AG08395 (cell line): ENCODE measurements at regions not wholly inside any gene's neighbourhood (a gene's known extent, or its start where the extent isn't known, plus 50 kb on each side); places are given as distances from the start of the nearest gene placed in this dataset.
"Not testable (repeated sequence)": the region's sequence is repeated elsewhere in the genome, so short reads cannot be mapped to it uniquely, and the experiment has no call there.

Source experiments
- DNase-seq: peaks from one replicate; pipeline ENCODE4 v3.0.0; 2012; ENCODE audit warnings: mixed read lengths, low spot score

DNA sequence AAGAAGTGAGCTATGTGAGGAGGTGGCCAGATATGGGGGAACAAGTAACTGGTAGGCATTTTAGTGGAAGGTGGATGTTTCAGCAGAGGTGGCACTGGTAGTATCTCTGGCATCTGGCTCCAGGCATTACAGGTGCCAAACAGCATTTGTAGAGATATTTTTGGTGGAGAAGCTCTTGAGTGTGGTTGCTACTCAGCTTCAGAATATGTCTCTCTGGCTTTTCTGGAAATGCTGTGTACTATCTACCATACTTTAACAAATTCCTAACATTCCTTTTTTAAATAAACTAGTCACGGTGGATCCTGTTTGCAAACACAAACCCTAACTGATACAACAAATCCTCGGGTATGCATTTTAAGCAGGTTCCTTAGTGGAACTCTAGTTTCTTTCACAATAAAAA is 128.0 kb downstream of the BARX2 start:
- no peak for DNase-seq

DNA sequence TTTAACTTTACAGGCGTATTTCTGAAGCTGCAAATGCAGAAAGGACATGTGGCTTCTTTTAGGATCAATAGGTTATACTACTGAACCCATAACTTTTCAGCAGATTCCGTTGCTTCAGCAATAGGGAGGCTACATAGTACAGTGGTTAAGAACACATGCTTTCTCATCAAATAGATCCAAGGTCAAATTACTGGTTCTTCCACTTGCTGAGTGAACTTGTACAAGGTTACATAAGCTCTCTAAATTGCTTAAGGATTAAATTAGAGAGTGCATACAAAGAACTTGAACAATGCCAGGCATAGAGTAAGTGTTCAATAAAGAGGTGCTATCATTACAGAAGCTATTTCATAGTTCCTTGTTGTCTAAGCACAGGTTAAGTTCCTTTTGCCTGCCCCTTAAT is 129.6 kb downstream of the BARX2 start:
- DNase-seq = no peak

DNA sequence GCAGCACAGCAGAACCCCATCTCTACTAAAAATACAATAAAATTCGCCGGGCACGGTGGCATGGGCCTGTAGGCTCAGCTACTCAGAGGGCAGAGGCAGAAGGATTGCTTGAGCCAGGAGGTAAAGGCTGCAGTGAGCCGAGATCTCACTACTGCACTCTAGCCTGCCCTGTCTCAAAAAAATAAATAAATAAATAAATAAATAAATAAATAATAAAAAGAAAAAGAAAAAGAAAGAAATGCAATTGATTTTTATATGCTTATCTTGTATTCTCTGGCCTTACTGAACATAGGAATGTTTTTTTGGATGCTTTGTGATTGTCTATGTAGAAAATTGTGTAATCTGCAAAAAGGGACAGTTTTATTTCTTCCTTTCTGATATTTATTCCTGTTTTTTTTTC is 132.5 kb downstream of the BARX2 start:
- DNase-seq = no peak

DNA sequence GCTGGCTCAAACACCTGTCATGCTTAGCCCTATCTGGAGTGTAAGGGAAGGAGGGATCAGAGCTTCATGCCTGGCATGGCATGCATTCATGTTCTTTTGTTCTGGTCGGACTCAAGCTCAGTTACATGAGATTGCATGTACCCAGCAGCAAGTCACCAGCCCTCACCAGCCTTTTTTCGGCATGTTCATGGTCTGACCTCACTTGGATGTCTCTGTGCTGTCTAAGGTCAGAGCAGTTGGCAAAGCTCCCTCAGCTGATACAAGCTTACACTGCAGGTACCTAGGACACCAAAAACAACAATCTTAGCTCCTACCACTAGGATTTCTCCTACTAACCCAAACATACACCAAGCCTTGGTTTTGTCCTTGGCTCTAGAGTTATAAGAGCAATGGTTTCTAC is 152.6 kb downstream of the BARX2 start:
- no peak for DNase-seq

DNA sequence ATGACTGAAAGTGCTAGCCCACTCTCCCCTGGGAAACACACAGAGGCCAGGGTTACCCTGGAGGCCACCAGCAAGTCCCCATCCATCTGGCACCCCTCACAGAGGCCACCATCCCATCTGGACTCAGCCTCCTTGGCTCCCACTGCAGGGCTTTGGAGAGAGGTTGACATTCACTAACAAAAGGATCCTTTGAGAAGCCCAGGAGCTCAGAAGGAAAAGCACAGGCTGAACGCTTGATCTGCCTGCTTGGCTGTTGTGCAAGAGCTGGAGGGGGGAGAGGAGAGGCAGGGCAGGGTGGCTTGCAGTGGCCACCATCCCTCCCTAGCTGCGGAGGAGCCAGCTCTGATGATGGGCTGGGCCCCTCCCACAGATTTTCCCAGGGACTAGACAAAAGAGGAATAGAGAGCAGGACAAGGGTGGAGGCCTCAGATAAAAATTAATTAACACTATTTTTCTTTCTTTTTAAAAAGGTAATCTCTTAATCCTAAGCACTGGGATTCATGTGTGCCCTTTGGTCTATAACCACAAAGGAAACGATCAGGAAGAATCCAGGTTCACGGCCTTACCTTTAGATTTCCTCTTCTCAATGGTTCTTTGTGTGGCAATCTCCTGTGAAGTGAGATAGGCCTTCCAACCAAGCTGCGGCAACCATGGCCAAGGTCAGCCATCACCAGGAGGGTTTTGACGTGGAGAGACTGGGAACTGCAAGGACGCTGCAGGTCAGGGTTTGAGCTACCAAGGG is 154.7 kb downstream of the BARX2 start:
- no peak for DNase-seq

DNA sequence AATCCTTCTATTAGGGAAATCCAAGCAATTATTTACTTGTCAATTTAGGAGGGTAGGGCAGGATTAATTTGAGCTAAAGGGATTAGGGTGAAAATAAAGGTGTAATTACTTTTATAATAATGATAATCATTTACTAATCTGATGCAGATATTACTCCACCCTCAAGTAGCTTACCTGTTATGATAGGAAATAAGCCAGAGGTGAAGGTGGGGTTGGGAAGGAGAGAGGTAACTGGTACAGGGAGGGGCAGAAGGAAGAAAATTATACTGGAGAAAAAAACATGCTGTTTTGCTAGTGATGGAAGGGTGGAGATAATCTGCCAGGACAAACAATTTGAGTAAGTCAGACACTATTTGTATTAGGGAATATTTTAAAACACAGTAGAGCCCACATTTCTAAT is 157.7 kb downstream of the BARX2 start:
- no peak for DNase-seq

DNA sequence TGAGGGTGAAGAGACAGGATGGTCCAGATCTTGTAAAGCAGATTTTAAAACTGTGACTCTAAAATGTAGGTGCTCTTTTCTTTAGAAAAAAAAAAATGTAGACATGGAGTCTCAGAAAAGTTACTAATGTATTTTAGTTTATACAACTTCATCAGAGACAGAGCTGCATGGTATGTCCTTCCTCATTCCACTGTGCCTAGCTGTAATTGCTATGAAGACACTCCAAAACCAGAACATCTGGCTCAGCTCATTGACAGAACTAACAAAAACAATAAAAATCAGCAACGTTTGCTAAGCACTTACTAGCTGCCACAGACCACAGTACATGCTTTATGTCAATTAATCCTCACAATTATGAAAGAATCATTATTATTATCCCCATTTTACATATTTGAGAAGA is 160.7 kb downstream of the BARX2 start:
- DNase-seq = no peak

DNA sequence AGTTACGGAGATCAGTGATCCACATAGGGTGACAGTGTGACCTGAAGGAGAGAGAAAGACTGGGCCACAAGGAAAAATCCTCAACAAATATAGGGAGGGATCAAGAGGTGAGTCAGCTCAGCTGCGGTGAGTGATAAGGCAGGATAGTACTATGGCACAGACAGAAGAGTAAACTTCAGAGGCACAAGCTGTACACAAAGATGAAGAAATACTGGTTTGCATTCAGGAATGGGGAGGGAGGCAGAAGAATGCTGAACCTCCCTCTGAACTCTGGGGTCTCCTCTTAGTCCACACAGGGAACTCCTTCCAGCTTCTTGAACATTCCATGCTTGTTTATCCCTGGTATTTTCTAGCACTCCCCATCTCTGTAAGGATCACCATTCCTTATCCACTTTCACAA is 162.7 kb downstream of the BARX2 start:
- no peak for DNase-seq

DNA sequence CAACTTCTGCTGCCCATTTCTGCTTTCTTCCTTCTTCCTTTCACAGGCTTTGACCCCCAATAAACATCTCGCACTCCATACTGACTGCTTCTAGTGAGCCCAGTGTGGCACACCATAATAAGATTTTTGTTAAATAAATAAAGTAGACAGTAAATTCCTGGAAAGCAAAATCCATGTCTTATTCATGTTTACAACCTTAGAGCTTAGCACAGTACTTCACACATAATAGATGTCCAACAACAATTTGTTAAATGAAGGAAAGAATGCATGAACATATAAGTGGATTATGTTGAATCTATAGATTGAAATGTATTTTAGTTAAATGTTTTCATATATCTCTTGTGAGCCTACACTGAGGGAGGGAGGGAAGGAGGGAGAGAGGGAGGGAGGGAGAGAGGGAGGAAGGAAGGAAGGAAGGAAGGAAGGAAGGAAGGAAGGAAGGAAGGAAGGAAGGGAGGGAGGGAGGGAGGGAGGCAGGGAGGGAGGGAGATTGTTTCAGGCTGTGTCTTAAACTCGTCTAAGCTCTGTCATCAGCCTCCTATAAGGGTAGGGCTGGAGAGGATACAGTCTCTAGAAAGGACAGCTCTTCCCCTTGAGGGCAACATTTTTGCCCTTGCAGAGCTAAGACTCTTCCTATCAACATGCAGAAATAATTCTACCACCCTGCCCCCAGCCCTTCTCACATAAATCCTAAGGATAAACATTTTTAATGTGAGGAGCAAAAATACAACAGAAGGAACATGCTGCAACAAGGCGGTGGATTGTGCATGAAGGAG is 168.1 kb downstream of the BARX2 start:
- DNase-seq = no peak

DNA sequence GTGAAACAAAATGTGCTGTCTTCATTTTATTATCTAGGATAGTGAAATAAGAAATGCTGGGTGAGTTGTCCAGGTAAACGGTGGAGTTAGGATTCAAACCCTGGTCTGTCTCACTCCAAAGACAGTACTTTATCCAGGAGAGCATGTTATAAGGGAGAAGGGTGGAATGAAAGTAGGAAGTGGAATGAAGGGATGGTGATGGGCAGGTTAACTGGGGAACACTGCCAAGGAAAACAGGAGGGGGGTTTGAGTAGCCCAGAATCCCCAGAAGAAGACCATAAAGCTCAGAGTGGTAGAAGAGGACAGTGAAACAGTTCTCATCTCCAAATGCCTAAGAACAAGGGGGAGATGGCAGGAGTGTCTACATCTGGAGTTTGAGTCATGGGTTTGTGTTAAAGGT is 169.0 kb downstream of the BARX2 start:
- DNase-seq = no peak

DNA sequence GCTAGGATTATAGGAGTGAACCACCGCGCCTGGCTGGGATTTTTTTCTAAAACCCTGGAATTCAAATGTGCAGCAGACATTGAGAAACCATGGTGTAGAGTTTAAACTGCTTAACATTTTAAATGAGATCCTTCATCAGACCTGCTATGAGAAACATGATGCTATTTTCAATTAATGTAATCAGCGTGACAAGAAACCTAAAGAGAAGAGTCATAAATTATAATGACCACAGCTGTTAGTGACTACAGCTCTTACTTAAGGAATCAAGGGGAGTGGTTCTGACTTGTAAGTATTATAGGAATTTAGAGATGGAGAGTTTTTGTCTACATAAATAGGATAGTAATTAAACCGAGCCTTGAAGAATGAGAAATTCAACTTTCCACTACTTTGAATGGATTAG is 170.6 kb downstream of the BARX2 start:
- DNase-seq = no peak

DNA sequence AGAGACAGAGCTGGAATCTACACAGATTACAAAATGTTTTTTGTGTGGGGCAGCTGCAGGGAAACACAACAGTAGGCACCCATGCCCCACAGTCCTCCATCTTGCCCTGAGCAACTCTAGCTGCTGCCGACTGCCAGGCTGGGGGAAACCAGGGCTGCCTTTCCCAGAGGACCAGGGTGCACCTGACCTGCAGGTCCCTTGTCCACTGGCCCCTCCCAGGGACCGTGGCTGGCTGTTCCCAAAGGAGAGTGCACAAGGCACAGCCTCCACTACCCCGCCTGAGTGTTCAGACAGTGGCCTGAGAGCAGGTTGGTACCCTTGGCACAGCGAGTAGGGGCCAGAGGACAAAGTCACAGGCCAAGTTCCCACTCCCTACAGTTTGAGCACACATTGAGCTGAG is 181.8 kb downstream of the BARX2 start:
- no peak for DNase-seq

DNA sequence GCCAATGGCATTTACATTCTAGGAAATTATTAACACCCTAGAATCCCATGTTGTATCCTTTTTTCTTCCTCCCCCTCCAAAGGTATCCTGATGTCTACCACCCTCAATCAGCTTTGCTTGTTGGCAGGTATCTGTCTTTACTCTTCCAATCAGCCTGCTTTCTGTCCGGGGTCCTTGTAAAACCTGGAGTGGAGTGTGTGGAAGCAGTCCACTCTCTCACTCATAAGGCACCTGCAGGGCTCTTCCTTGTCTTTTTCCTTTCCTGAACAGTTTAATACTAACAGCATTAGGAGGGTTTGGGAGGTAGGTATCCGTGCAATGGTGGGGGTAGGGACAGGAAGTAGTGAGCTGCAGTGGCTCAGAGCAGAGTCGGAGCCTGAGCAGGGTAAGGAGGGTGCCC is 193.4 kb downstream of the BARX2 start:
- no peak for DNase-seq

DNA sequence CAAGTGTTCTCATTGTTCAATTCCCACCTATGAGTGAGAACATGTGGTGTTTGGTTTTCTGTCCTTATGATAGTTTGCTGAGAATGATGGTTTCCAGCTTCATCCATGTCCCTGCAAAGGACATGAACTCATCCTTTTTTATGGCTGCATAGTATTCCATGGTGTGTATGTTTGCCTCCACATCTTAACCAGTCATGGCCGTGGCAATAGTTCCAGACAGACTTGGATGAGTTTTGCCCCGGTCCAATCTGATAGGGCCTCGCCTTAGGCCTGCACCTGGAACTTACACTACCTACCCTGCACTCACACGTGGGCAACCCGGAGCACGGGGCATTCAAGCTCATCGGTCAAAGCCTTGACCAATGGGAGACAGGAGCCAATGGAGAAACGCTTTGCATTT is 197.0 kb downstream of the BARX2 start:
- not testable (repeated sequence) for DNase-seq

DNA sequence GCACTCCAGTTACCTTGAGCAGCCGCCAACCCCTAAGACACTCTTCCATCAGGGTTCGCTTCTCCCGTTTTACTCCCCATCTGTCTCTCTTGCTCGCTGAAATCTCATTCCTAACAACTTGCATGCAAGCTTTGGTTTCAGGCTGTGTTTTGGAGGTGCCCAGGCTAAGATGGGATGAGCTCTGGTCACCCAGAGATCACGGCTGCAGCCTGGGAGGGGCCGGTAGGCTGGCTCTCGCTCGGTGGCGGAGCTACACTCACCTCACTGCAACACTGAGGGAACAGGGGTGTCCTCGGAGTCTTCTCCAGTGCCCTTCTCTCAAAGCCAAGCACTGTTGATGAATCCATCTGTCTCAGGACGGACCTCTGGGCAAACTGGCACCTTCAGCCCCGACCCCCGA is 197.5 kb downstream of the BARX2 start:
- DNase-seq = no peak

DNA sequence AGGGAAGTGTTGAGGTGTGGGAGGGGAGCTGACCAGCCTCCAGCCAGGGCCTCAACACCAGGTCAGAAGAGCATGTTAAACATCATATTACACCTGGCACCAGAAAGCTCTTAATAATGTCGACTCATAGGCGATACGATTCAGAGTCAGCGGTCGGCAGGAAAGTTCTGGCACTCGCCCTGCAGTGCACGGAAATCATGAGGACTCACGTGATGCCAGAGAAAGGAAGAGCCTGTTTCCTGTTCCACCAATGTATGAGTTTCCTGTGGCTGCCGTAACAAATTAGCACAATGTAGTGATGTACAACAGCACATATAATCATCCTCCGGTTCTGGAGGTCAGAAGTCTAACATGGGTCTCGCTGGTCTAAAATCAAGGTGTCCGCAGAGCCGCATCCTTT is 198.8 kb downstream of the BARX2 start:
- no peak for DNase-seq

DNA sequence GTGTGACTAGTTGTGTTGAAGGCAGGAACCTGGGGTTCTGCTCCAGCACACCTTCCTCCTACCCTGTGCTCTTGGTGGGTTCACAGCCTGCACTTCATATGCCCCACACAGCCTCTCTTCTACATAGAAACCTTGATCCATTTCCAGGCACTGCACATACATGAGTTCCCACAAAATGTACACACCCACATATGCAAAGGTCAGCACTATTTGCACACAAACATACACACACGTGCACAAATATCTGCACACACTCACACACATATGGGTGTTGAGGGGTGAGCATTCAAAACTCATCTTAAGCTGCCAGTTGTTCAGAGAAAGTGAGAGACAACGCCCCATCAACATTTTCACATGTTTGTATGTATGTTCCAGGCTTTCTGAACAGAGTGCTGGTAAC is 201.0 kb downstream of the BARX2 start:
- no peak for DNase-seq

DNA sequence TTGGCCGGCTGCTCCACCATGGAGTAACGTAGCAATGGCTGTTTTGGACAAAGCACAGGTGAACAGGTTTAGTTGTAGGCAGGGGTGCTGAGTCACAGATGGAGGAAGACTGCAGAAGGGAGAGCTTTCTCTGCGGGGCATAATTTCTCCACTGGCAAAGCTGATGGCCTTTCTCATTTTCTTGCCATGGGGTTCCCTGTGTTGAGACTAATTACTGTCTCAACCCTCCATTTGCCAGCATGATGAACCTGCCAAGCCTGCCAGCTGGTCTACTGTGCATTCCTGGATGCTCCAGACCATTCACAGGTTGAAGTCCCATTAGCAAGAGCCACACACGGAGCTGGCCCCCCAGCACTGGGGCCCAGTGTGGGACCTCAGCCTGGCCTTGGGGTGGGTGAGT is 202.4 kb downstream of the BARX2 start:
- no peak for DNase-seq

DNA sequence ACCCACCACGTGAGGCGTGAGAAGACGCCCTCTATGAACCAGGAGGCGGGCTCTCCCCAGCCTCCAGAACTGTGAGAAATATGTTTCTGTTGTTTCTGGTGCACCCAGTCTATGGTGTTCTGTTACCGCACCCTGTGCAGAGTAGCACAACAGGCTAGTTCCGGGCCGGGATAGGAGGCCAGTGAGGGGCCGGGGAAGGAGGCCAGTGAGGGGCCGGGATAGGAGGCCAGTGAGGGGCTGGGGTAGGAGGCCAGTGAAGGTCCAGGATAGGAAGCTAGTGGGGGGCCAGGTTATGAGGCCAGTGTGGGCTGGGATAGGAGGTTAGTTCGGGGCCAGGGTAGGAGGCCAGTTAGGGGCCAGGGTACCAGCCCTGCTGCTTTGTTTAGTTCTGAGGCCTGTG is 204.6 kb downstream of the BARX2 start:
- no peak for DNase-seq

DNA sequence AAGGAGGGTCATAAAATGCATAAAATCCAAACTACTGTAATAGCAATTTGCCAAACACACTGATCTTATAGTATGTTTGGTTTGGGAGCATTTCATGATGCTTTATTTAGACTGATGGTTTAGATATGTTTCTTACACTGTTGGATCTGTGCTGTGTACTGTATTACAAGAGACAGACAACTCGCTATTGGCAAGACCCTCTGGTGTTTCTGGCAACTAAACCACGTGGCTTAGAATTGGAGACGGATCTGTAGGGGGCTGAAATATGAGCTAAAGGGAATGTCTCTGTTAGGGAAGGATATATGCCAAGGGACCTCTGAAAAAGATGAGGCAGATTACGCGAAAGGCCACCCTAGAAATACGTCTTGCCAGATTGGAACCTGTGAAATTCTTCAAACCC is 208.7 kb downstream of the BARX2 start:
- no peak for DNase-seq

DNA sequence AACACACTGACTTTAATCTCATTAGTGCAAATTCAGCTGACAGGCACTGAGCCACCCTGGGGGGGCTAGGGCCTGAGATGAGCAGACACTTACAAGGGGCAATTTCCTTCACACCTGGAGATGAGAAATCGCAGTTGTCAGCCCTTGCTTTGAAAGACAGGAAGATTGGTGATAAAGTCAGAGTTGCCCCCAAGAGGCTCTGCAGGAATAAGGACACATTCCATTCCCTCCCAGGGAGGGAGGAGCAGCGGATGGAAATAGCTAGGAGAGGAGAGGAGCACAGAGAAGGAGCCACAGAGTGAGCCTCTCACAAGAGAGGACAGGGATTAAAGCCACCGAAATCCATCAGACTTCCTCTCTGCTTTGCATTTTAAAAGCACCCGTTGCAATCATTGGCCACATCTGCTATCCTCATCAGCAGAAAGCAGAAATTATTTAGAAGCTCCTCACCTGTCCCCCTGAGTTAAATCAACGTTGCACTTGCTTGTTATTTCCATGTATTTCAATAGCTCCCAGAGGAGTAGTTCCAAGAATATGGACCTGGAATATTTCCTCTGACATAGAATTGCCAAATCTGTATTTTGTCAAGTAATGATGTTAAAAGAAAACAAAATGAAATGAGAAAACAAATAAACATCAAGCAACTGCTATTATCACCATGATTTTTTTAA is 213.7 kb downstream of the BARX2 start:
- no peak for DNase-seq

DNA sequence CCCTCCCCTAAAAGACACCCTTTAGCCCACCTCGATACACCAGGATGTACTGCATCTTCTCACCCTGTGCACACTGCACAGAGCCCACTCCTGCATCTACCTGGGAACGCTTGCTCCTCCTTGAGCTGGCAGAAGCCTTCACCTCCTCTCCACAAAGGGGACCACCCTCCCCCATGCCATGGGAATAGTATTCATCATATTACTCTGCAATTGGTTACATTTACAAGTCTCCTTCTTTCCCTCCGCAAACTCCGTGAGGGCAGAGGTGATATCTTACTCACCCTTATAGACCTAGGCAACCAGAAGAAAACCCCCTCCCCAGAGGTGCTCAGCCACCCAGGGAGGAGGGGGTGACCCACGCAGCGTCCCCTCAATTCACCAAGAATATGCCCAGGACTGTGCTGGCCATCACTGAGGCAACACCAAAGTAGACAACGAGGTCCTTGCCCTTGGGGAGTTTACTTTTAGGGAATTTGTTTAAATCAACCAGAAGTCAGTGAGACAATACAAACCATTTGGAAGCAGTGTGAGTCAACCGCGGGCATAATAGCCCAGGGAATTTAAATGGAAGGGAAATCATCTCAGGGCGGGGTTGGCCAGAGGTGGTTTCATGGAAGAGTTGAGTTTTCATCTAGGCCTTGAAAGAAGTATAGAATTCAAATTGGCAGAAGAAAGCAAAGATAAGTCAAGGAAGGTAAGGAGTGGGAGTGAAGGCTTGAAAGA is 214.5 kb downstream of the BARX2 start:
- no peak for DNase-seq
